ENCODE measurements at regions not wholly inside any gene's neighbourhood (a gene's known extent, or its start where the extent isn't known, plus 50 kb on each side); places are given as distances from the start of the nearest gene placed in this dataset.

GRCh38 chr10:131673396-131673795, 227.4 kb upstream of the PPP2R2D start:
- TF ChIP-seq CTCF (IDR thresholded peaks at IDR 0.05; ENCODE audit: poor library complexity, severe bottlenecking) (no peak), EZH2 (IDR thresholded peaks at IDR 0.05; ENCODE audit: borderline replicate concordance, insufficient read depth, low read length, poor library complexity, severe bottlenecking) (no peak), RAD21 (conservative IDR thresholded peaks at IDR 0.05) (no peak), TAF1 (IDR thresholded peaks at IDR 0.05; ENCODE audit: low read depth) (no peak), POLR2AphosphoS5 (IDR thresholded peaks at IDR 0.05) (no peak), EP300 (conservative IDR thresholded peaks at IDR 0.05; ENCODE audit: poor library complexity, severe bottlenecking) (no peak), REST (IDR thresholded peaks at IDR 0.05; ENCODE audit: borderline replicate concordance) (no peak)
